Duodenal mucosa (tissue), 2 donors: ENCODE measurements at regions not wholly inside any gene's neighbourhood (a gene's known extent, or its start where the extent isn't known, plus 50 kb on each side); places are given as distances from the start of the nearest gene placed in this dataset.

ENCODE experiments used
- H3K27ac ChIP-seq: one replicate; pipeline ENCODE4 v1.7.0; 2013; ENCODE audit warnings: low read depth, low read length
- H3K27me3 ChIP-seq, 2 donors: one replicate each; pipeline ENCODE4 v1.7.0; 2013; ENCODE audit warnings: low read length in 2 of 2, control low read depth in 1 of 2; ENCODE audit not compliant: insufficient read depth in 2 of 2, control insufficient read depth in 1 of 2
- H3K36me3 ChIP-seq, 2 donors: one replicate each; pipeline ENCODE4 v1.7.0; 2013; ENCODE audit warnings: low read length in 2 of 2, control low read depth in 1 of 2; ENCODE audit not compliant: insufficient read depth in 2 of 2, control insufficient read depth in 1 of 2
- H3K4me1 ChIP-seq, 2 donors: one replicate each; pipeline ENCODE4 v1.7.0; 2013; ENCODE audit warnings: low read length in 2 of 2, control low read depth in 1 of 2; ENCODE audit not compliant: insufficient read depth in 2 of 2, control insufficient read depth in 1 of 2
- H3K4me3 ChIP-seq, 2 donors: one replicate each; pipeline ENCODE4 v1.7.0; 2013; ENCODE audit warnings: low read length in 2 of 2, low read depth in 1 of 2
- H3K9ac ChIP-seq, 2 donors: one replicate each; pipeline ENCODE4 v1.7.0; 2013; ENCODE audit warnings: low read length in 2 of 2, low read depth in 1 of 2
- H3K9me3 ChIP-seq, 2 donors: one replicate each; pipeline ENCODE4 v1.7.0; 2013; ENCODE audit warnings: low read length in 2 of 2, control low read depth in 1 of 2; ENCODE audit not compliant: control insufficient read depth in 1 of 2

DNA sequence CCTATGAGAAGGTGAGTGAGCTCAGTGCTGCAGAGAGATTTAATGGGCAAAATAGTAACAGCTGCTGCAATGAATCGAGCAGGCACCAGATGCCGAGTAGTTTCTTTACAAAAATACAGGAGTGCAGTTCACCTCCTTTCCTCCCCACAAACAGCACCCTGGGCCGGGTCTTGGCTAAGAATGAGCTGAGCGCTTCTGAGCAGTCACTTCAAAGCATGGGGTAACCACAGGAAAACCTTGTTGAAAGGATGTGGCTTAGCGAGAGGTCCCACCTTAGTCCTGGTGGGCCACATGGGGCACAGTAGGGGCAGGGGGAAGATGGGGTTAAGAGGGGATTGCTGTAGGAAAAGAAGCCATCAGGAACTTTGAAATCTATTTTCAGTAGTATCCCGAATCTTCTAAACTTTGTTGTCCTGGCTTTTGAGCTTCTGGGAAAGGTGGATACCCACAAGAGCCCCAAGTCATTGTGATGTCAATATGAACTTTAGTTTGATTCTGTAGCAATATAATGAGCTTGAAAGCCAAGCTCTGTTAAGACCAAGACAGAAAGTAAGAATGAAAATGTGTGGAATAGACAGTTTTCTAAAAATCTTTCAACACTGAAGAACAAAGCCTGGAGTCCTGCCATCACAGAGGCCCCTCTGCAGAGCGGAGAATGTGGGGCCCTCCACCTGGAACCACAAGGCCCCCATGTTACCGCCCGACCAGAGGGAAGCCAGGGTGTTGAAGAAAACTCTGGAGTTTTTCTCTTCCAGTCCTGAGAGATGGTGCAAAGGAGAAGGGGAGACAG lies 101.0 kb upstream of the ZNF236 start:
- Histone ChIP-seq H3K27ac (no peak overlapping the region), H3K36me3 (no peaks in the 10 kb centered on the region), H3K4me1 (no peaks in the 10 kb centered on the region), H3K9ac (no peak overlapping the region), H3K9me3 (no peaks in the 10 kb centered on the region), H3K4me3 (no peak overlapping the region), H3K27me3 (no peaks in the 10 kb centered on the region)

DNA sequence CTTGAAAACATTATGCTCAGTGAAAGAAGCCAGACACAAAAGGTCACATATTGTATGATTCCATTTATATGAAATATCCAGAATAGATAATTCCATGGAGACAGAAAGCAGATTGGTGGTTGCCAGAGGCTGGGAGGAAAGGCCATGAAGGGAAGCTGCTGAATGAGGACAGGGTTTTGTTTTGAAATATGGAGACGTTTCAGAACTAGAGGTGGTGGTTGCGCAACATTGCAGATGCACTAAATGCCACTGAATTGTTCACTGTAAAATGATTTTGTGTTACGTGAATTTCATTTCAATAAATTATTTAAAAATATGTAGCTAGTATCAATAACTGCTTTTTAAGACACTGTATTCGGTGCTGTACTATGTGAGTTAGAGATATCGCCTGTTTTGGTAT lies 101.7 kb upstream of the ZNF236 start:
- H3K27me3 ChIP-seq = no peaks in the 10 kb centered on the region
- no peak overlapping the region for H3K9ac ChIP-seq
- no peak overlapping the region for H3K4me3 ChIP-seq
- H3K36me3 ChIP-seq = no peaks in the 10 kb centered on the region
- no peaks in the 10 kb centered on the region for H3K9me3 ChIP-seq
- H3K4me1 ChIP-seq = no peaks in the 10 kb centered on the region
- no peak overlapping the region for H3K27ac ChIP-seq

DNA sequence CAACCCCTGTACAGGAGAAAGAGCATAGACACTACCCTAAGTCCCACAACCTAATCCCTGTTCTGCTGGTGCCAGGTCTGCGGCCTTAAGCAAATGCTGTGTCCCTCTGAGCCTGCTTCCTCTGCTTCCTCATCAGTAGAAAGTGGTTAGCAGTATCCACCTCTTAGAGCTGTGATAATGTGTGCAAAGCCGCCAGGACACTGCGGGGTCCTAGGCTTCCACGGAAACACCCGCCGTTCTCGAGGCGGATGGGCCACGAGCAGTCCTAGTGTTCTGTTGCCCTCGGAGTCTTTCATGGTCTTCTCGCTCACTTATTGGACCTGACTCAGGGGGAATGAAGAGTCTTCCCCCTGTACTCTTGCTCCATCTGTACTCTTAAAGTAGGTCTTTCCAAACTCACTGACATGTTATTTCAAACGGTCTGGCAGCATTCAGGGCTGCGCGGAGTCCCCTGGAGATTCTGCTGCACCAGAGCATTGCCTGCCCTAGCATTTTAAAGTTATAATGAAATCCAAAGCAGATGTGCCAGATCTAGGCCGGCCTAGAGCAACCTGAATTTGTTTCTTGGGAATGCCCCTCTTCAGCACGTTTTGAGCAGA lies 107.2 kb upstream of the ZNF236 start:
- Histone ChIP-seq H3K27me3 (no peaks in the 10 kb centered on the region), H3K27ac (no peak overlapping the region), H3K4me3 (no peak overlapping the region), H3K9me3 (no peaks in the 10 kb centered on the region), H3K36me3 (no peaks in the 10 kb centered on the region), H3K4me1 (no peaks in the 10 kb centered on the region), H3K9ac (no peak overlapping the region)

DNA sequence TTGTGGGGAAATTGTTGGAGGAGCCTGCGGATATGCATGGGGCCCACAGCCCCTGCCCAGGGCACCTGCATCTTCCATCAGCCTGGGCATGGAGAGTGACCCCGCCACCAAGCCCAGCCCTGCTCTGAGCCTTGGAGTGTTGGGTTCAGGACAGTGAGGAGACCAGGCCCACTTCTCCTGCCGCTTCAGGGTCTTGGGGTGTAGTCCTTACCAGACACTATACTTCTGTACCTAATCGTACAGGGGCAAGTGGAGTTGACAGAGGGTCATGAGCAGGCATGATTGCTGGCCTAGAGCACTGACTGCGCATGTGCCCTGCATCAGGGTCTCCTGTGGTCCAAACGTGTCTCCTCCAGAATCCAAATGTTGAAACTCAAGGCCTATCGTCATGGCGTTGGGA lies 108.9 kb upstream of the ZNF236 start:
- no peaks in the 10 kb centered on the region for H3K4me1 ChIP-seq
- no peak overlapping the region for H3K9ac ChIP-seq
- H3K4me3 ChIP-seq = no peak overlapping the region
- H3K36me3 ChIP-seq = no peaks in the 10 kb centered on the region
- H3K27ac ChIP-seq = no peak overlapping the region
- no peaks in the 10 kb centered on the region for H3K27me3 ChIP-seq
- no peaks in the 10 kb centered on the region for H3K9me3 ChIP-seq

DNA sequence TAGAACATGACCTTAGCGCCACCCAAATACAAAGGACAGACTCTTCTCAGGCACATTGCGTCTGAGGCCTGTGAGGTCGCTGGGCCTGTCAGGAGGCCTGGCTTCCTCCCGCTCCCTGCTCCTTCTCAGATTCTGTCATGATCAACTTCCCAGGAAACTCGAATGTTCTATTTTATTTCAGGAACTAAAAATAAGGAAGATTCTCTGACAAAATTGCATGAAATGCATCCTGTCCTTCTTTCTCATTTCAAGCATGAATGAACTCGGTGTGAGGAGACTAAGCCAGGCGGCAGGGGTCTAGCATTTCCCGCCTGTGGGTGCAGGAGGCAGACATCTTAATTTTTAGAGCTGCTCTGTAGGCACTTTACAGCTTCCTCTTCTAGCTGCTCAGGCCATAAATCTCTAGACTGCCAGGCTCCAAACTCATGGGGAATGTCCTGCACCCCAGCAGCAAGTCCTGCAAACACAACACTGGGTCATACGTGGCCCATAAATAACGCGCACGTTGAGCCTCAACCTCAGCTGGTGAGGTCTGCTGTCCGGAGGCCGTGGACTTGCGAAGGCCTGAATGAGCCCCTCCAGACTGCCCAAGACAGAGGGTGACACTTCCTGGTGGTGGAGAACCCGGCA lies 109.7 kb upstream of the ZNF236 start:
- Histone ChIP-seq H3K27ac (no peak overlapping the region), H3K27me3 (no peaks in the 10 kb centered on the region), H3K9ac (no peak overlapping the region), H3K4me3 (no peak overlapping the region), H3K4me1 (no peaks in the 10 kb centered on the region), H3K9me3 (no peaks in the 10 kb centered on the region), H3K36me3 (no peaks in the 10 kb centered on the region)

DNA sequence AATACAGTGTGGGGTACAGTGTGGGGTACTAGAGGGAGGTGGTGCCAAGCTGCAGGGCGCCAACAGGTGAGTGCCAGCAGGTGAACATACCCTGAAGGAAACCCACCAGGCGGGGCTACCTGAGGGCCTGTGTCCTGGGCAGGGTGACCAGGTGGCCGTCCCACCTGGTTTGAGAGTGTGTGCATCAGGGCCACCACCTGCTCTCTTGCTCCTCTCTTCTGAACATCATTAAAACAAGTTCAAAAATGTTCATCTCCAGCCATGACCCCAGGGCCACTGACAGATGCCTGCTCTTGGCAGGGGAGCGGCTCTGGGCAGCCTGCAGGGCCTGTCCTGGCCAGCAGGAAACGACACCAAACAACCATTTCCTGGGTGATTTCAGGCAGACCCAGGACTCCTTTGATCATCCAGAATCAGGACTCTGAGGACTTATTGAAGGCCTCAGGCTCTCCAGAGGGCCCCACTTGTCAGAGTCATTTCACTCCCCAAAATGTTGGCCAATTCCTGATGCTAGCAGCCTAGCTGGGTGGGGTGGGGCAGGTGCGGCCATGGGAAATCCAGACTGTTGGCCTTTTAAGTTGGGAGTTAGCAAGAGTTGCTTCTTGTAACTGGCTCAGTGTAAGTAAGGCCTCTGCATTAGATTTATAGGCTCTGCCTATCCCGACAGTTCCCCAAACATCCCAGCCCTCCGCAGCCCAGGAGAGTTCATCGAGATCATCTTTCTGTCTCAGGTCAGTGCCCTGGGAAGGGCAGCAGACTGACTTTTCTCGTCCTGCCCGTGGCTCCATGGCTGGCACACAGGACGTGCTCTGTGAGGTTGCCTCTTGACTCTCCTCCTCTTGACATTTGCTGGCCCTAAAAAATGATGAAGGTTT lies 111.5 kb upstream of the ZNF236 start:
- Histone ChIP-seq H3K4me3 (no peak overlapping the region), H3K4me1 (no peaks in the 10 kb centered on the region), H3K9ac (no peak overlapping the region), H3K27ac (no peak overlapping the region), H3K27me3 (no peaks in the 10 kb centered on the region), H3K36me3 (no peaks in the 10 kb centered on the region), H3K9me3 (no peaks in the 10 kb centered on the region)

DNA sequence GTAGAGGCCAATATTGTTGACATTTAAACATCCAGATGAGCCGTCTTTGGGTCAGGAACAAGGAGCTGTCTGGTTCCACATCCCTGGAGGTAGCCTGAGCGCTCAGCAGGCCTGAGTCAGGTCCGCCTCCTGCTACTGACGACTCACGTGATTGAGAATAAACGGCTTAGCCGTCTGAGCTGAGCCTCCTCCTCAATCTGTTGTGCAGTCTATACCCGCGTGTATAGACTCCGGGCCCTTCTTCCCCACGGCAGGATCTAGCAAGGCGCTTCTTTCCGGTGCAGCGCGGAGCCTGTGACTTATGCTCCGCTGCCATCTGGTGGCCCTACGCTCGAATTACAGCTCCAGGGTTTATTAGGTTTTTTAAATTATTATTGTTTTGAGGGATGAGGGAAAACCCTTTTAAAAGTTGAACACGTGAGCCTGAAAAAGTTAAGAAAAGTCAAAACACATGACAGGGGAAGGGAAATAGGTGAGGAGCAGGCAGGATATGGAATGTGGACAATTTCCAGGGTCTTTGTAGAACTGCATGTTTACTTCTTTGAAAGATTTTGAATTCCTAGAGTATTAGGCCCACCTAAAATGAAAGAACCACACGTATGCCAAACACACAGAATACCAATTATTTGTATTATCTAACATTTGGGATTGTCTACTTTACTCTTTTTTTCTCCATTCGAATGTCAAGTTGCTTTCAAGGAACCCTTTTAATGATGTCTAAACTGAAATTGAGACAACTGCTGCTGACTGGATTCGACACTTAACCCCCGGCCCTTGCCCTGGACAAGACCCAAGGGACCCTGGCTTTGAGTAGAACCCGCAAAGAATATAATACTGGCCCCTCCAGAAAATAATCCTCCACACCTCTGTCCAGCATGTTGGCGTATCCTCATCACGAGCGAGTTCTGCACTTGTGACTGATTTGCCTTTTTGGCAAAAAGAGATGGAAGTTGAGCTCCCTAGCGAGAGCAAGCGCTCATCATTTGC lies 112.4 kb upstream of the ZNF236 start:
- Histone ChIP-seq H3K4me1 (no peaks in the 10 kb centered on the region), H3K36me3 (no peaks in the 10 kb centered on the region), H3K27ac (no peak overlapping the region), H3K27me3 (no peaks in the 10 kb centered on the region), H3K9ac (no peak overlapping the region), H3K9me3 (no peaks in the 10 kb centered on the region), H3K4me3 (peak overlapping the region in 1 of 2 donors; percentile 41)

DNA sequence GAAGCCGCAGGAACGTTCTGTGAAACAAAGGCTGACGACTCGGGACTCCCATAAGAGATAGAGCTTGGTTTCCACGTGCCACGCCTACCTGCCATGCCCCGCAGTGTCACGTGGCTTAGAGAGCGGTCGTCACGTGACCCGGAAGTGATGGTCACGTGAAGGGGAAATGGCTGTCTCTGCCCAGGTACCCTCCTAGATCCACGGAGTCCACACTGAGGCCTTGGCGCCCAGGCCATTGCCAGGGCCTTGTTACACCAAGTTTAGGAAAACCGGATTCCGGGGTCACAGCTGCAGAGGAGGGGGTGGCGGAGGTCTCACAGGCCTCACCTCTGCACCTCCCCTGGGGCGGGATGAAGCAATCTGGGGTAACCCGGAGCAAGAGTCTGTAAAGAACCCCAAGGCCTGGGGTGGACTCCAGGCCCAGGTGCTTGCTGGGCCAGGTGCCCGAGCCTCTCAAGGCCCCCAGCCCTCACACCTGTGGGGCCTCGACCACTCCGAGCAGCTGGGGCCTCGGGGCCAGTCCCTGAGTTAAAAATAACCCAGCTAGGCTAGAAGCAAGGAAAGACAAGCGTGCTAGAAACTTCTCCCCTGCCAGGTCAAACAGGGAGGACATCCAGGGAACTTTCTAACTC lies 113.5 kb upstream of the ZNF236 start:
- H3K36me3 ChIP-seq = no peaks in the 10 kb centered on the region
- H3K27ac ChIP-seq = no peak overlapping the region
- H3K4me3 ChIP-seq = no peak overlapping the region
- H3K9ac ChIP-seq = no peak overlapping the region
- no peaks in the 10 kb centered on the region for H3K4me1 ChIP-seq
- H3K9me3 ChIP-seq = no peaks in the 10 kb centered on the region
- H3K27me3 ChIP-seq = no peaks in the 10 kb centered on the region
